ENCODE measurements at regions not wholly inside any gene's neighbourhood (a gene's known extent, or its start where the extent isn't known, plus 50 kb on each side); places are given as distances from the start of the nearest gene placed in this dataset.

DNA sequence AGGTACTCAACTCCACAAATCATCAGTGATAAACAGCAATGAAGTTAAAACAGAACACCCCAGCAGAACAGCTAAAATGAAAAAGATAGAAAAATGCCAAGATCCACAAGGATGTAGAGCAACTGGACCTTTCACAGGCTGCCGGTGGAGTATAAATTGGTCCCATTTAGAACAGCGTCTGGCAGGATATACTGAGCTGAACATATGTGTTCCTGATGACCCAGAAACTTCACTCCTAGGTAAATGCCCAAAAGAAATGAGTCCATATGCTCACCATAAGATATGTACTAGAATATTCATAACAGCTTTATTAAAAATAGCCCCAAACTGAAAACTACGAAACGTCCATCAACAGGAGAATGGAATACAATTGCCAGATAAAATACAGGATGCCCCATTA lies 102.4 kb downstream of the OAT start:
- intact Hi-C loops (cut with DNase I; ENCODE audit: low total_unique reads) = no loop called here
- Histone ChIP-seq H3K27me3 (no peaks in the 10 kb centered on the region), H3K9me3 (no peaks in the 10 kb centered on the region), H3K27ac (no peak overlapping the region), H3K36me3 (no peaks in the 10 kb centered on the region), H3K4me3 (no peak overlapping the region), H3K4me1 (no peaks in the 10 kb centered on the region)
- TF ChIP-seq, protein P1, sequence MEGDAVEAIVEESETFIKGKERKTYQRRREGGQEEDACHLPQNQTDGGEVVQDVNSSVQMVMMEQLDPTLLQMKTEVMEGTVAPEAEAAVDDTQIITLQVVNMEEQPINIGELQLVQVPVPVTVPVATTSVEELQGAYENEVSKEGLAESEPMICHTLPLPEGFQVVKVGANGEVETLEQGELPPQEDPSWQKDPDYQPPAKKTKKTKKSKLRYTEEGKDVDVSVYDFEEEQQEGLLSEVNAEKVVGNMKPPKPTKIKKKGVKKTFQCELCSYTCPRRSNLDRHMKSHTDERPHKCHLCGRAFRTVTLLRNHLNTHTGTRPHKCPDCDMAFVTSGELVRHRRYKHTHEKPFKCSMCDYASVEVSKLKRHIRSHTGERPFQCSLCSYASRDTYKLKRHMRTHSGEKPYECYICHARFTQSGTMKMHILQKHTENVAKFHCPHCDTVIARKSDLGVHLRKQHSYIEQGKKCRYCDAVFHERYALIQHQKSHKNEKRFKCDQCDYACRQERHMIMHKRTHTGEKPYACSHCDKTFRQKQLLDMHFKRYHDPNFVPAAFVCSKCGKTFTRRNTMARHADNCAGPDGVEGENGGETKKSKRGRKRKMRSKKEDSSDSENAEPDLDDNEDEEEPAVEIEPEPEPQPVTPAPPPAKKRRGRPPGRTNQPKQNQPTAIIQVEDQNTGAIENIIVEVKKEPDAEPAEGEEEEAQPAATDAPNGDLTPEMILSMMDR (IDR thresholded peaks at IDR 0.05 in 4 of 5, conservative IDR thresholded peaks at IDR 0.05 in 1 of 5) = no peak
- TF ChIP-seq POLR2A (IDR thresholded peaks at IDR 0.05) = no peak
- ATAC-seq = no peak
- in situ Hi-C loops (cut with MboI; ENCODE audit: low sequenced_read_pairs in 4 of 4) = no loop called here
- DNase-seq = no peak

DNA sequence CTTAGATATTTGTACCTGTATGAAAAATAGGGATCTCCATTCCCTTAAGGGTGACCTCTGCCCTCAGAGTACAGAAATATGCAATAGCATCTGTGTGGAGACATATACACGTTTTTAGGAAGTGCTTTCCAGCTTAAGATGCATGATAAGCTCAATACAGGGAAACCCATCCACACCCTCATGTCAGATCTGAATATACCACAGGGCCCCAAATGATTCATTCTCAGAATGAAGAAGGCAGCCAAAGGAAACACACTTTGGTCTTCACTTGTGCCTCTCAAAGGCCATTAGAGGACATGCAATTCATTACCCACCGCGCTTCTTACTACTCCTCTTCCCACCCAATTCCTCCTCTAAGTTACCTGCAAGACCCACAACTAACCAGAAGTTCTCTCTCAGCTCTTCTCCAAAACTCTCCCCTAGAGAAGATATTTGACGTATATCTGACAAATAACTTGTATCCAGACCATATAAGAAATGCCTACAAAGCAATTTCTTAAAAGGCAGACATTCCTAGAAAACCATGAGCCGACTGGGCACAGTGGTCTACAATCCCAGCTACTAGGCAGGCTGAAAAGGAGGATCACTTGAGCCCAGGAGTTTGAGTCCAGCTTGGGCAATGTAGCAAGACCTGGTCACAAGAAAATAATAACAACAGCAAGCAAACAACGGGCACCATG lies 103.0 kb downstream of the OAT start:
- H3K27me3 ChIP-seq = no peaks in the 10 kb centered on the region
- in situ Hi-C loops (cut with MboI; ENCODE audit: low sequenced_read_pairs in 4 of 4) = no loop called here
- H3K9me3 ChIP-seq = no peaks in the 10 kb centered on the region
- H3K4me3 ChIP-seq = no peak overlapping the region
- TF ChIP-seq, protein P1 (IDR thresholded peaks at IDR 0.05 in 4 of 5, conservative IDR thresholded peaks at IDR 0.05 in 1 of 5) = no peak
- TF ChIP-seq POLR2A (IDR thresholded peaks at IDR 0.05) = no peak
- H3K36me3 ChIP-seq = no peaks in the 10 kb centered on the region
- no peak for ATAC-seq
- DNase-seq = no peak
- no peaks in the 10 kb centered on the region for H3K4me1 ChIP-seq
- no peak overlapping the region for H3K27ac ChIP-seq
- intact Hi-C loops (cut with DNase I; ENCODE audit: low total_unique reads) = no loop called here

DNA sequence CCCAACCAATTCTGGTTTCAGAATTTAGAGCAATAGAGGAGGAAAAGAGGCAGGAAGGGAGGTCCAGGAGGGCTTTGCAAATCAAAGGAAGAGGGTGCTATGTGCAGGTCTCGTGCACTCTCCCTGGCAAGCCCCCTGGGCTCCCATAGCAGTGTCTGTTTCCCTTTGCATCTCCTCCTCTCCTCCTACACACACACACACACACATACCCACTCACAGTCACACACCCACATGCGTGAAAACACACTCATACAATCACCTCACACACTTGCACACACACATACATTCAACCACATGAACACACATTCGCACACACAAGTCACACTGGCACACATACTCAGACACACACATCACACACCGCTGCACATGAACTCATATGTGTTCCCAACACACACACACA lies 105.3 kb downstream of the OAT start:
- TF ChIP-seq POLR2A (IDR thresholded peaks at IDR 0.05) = no peak
- TF ChIP-seq, protein P1 (IDR thresholded peaks at IDR 0.05 in 4 of 5, conservative IDR thresholded peaks at IDR 0.05 in 1 of 5) = no peak
- Histone ChIP-seq H3K36me3 (no peaks in the 10 kb centered on the region), H3K27ac (no peak overlapping the region), H3K4me1 (no peaks in the 10 kb centered on the region), H3K4me3 (no peak overlapping the region), H3K9me3 (no peaks in the 10 kb centered on the region), H3K27me3 (no peaks in the 10 kb centered on the region)
- in situ Hi-C loops (cut with MboI; ENCODE audit: low sequenced_read_pairs in 4 of 4) = no loop called here
- DNase-seq (no peak), ATAC-seq (no peak)
- intact Hi-C loops (cut with DNase I; ENCODE audit: low total_unique reads) = no loop called here

DNA sequence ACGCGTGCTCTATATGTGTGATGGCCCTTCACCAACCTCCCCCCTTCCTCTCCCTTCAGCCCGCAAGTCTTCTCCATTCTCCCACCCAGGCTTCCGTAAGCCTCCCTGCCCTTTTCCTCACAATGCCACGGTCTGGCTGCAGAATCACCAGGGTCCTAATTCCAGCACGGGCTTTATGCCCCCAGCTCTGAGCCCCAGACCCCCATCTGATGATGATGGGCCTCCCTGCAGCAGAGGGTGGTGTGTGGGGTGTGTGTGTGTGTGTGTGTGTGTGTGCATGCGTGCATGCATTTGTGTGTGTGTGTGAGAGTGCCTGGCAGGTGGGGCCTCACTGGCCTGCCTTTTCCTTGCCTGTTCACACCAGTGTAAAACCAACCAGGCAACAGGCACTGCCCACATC lies 109.9 kb downstream of the OAT start:
- DNase-seq (no peak), ATAC-seq (no peak)
- Histone ChIP-seq H3K4me1 (no peaks in the 10 kb centered on the region), H3K36me3 (no peaks in the 10 kb centered on the region), H3K27me3 (no peaks in the 10 kb centered on the region), H3K4me3 (no peak overlapping the region), H3K27ac (no peak overlapping the region), H3K9me3 (no peaks in the 10 kb centered on the region)
- no peak for TF ChIP-seq POLR2A (IDR thresholded peaks at IDR 0.05)
- TF ChIP-seq, protein P1 (IDR thresholded peaks at IDR 0.05 in 4 of 5, conservative IDR thresholded peaks at IDR 0.05 in 1 of 5) = no peak
- in situ Hi-C loops (cut with MboI; ENCODE audit: low sequenced_read_pairs in 4 of 4) = no loop called here
- intact Hi-C loops (cut with DNase I; ENCODE audit: low total_unique reads) = no loop called here

Measured in gastrocnemius medialis (tissue), 4 donors.